NCI-H510A (cell line): ENCODE measurements at regions not wholly inside any gene's neighbourhood (a gene's known extent, or its start where the extent isn't known, plus 50 kb on each side); places are given as distances from the start of the nearest gene placed in this dataset.
"Not testable (repeated sequence)": the region's sequence is repeated elsewhere in the genome, so short reads cannot be mapped to it uniquely, and the experiment has no call there.

Experiments used
- DNase-seq: peaks from one replicate; lab custom pipeline; 2025; lab: John Stamatoyannopoulos, UW

- DNase-seq = no peak
These were observed 145.4 kb upstream of the ZNF516 start for GRCh38 chr18:76640438-76640837.

GRCh38 chr18:76634564-76634963 lies 139.5 kb upstream of the ZNF516 start:
- DNase-seq = no peak

GRCh38 chr18:76633588-76634269 lies 138.7 kb upstream of the ZNF516 start:
- DNase-seq = no peak

- DNase-seq = no peak
These were observed 132.4 kb upstream of the ZNF516 start for GRCh38 chr18:76627444-76627843.

- no peak for DNase-seq
These were observed 131.9 kb upstream of the ZNF516 start for GRCh38 chr18:76626991-76627390.

GRCh38 chr18:76622651-76623050 lies 127.6 kb upstream of the ZNF516 start:
- DNase-seq = no peak

- peak; percentile 12 for DNase-seq
These were observed 126.9 kb upstream of the ZNF516 start for GRCh38 chr18:76621782-76622495.

- no peak for DNase-seq
These were observed 126.2 kb upstream of the ZNF516 start for GRCh38 chr18:76621226-76621625.

GRCh38 chr18:76620321-76621170 lies 125.5 kb upstream of the ZNF516 start:
- DNase-seq = peak; percentile 79

GRCh38 chr18:76619621-76620315 lies 124.7 kb upstream of the ZNF516 start:
- peak; percentile 90 for DNase-seq

- DNase-seq = peak; percentile 59
These were observed 124.2 kb upstream of the ZNF516 start for GRCh38 chr18:76619261-76619620.

GRCh38 chr18:76618721-76619120 lies 123.7 kb upstream of the ZNF516 start:
- no peak for DNase-seq

- DNase-seq = no peak
These were observed 121.3 kb upstream of the ZNF516 start for GRCh38 chr18:76616373-76616772.

- no peak for DNase-seq
These were observed 120.2 kb upstream of the ZNF516 start for GRCh38 chr18:76615065-76615733.

GRCh38 chr18:76613755-76614120 lies 118.7 kb upstream of the ZNF516 start:
- no peak for DNase-seq

GRCh38 chr18:76613053-76613754 lies 118.2 kb upstream of the ZNF516 start:
- no peak for DNase-seq

- not testable (repeated sequence) for DNase-seq
These were observed 116.7 kb upstream of the ZNF516 start for GRCh38 chr18:76611750-76612045.

- no peak for DNase-seq
These were observed 116.1 kb upstream of the ZNF516 start for GRCh38 chr18:76610933-76611749.

- DNase-seq = no peak
These were observed 115.0 kb upstream of the ZNF516 start for GRCh38 chr18:76610012-76610411.

GRCh38 chr18:76605341-76605929 lies 110.4 kb upstream of the ZNF516 start:
- DNase-seq = no peak
